ENCODE measurements at regions not wholly inside any gene's neighbourhood (a gene's known extent, or its start where the extent isn't known, plus 50 kb on each side); places are given as distances from the start of the nearest gene placed in this dataset.
"Not testable (repeated sequence)": the region's sequence is repeated elsewhere in the genome, so short reads cannot be mapped to it uniquely, and the experiment has no call there.

GRCh38 chr4:138414202-138414601 is 172.1 kb upstream of the SLC7A11 start:
- DNase-seq: no peak

GRCh38 chr4:138413273-138413672 is 171.1 kb upstream of the SLC7A11 start:
- no peak for DNase-seq

- DNase-seq: no peak
Measured at GRCh38 chr4:138412847-138413246, 170.7 kb upstream of the SLC7A11 start.

GRCh38 chr4:138410266-138410665 is 168.1 kb upstream of the SLC7A11 start:
- DNase-seq: no peak

- DNase-seq: no peak
Measured at GRCh38 chr4:138409670-138410069, 167.5 kb upstream of the SLC7A11 start.

DNA sequence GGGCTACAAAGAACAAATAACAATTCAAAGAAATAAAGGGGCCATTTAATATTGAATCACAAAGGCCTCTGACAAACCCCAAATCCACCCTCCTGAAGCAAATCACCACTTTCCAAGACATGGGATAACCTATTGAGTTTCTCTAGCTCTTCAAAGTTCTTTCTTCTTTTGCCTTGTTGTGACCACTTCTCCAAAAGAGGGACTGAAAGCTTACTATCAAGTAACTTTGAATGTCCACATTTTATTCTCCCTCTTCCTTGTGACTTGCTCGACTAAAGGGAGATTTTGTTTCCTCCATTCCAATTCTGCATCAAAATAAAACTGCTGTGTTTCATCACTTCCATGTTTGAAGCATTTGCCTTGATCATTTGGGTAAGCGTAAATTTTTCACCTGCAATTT is 166.6 kb upstream of the SLC7A11 start:
- DNase-seq: no peak

- DNase-seq: no peak
Measured at GRCh38 chr4:138407329-138407728, 165.2 kb upstream of the SLC7A11 start.

DNA sequence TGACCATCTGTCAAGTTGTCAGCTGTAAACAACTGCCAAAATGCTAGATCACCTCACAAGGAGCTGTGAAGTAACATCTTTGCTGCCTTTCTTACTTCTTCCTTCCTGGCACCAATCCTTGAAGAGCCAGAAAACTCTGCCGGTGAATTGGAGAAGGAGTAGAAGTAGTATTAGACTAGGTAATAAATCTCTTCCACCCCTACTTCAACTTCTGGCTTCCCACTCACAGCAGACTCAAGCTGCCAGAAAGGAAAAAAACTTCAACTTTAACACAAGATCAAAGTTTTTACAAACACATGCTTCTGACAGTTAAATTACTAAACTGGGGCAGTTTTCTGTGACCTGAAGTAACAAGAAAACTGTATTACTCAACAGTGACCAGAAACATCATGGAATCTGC is 164.7 kb upstream of the SLC7A11 start:
- no peak for DNase-seq

DNA sequence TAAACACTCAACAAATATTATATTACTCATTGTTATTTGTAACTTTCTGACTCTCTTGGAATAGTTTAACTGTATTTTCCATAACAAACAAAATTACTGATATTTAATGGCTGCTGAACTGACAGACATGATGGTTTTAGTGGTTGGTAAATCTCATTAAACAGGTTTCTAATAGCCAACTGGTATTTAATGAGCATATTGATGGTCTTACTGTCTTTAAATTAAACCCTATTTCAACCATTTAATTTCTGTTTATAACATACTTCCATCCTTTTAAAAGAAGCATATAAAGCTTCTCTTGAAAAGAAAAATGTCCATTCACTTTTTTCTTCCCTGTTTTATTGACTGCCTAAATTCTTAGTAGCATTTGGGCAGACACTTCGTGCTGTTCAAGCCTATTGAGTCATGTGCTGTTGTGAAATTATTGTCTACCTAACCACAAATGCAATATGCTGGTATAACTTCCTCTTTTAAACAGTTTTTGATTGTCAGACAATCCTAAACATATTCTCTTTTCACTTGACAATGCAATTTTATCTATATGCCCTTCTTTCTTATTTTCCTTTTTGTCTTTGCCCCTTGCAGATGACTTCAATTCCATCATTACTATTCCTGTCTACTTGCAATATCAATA is 163.9 kb upstream of the SLC7A11 start:
- no peak for DNase-seq

DNA sequence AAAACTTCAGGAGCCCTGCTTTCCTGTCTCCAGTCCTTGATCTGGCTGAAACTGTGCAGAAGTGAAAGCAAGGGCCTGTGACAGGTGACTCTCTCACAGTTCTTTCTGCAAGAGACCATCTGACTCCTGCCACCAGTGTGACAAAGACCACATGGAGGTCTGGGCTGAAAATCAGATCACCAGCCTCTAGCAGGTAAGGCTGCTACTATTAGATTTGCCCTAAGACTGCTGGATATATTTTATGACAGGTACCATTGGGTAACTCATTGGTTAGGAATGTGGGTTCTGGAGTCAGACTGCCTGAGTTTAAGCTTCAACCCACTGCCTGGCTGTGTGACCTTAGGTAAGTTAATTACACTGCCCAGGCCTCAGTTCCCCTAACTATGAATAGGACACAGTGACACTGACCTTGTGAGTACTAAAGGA is 163.3 kb upstream of the SLC7A11 start:
- DNase-seq: no peak

DNA sequence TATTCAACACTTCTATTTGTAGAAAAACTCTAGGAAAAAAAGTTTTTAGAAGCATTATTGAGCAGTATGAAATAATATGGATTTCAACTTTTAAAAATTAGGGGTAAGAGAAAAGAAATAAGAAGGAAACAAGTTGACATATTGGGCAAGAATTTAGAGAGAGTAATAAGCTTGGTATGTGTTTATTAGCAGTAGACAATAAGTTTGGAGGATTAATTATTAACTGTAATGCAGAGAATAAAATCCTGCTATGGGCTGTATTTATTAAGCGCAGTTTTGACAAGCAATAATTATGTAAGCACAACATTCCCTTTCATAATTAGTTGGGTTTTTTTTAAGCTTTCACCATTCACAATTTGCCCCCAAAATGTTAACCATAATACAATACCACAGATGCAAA is 162.7 kb upstream of the SLC7A11 start:
- no peak for DNase-seq

DNA sequence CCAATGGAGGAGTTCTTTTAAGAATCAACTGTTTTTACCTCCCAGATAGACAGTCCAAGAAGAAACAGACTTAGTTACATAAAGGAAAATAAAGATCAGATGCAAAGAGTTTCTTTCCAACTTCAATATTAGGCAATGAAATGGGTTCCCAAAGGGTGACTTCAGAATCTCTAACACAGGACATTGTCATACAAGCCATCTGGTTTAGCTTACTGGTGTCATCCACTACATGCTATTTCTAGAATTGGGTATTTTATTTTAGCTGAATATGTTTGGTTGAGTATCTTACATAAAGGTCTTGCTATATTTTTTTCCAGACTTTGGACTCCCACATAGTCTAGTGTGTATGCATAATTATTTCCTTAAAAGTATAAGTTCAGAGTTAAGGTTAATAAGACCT is 162.1 kb upstream of the SLC7A11 start:
- no peak for DNase-seq

GRCh38 chr4:138401334-138401733 is 159.2 kb upstream of the SLC7A11 start:
- DNase-seq: peak; percentile 23

DNA sequence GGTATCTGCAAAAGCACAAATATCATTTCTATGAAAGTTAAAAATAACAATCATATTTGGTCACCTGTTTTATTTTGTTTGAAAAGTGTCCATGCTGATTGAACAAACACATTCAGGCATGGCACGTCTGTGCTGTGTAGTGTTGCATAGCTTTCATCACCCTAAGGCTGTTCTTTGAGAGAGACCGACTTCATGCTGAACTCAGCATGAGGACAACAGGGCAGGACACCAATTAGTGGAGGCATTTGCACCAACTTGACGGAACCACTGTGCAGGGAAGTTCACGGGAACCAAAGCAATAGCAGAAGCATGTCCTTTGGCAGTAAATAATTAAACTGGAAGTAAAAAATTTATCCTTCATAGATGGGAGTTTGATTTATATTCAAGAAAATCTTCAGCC is 158.4 kb upstream of the SLC7A11 start:
- no peak for DNase-seq

DNA sequence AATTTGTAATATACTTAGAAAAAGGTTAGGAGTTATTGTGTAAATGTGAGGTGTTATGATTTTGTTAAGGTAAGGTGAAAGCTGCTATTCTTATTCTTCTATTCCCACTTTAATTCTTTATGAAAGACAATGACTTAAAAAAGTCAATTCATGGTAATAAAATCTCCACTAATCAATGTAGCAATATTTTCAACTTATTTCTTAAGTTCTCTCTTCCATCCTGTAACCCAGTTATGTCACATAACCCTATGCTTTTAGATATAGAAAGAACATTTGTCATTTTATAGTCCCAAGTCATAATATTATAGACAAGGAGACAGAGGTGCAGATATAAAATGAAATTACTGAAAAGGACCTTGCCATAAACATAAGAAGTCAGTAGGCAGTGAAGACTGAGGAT is 157.9 kb upstream of the SLC7A11 start:
- DNase-seq: no peak

DNA sequence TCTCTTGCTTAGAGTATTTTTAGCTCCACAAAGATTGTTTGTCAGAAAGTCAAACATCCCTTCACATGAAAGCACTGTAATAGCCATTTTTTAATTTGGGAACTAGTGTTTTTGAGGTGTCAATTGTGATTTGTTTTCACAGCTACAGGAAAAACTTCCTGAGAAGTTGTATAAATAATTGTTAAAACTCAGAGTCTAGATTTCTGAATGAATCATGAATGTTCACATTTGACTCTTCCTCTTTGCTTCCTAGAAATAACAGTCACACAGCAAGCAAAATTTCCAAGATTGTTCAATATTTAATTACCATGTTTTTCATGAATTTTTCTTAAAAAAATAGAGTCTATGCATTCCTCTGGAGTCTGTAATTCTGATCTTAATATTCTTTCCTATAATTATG is 156.9 kb upstream of the SLC7A11 start:
- no peak for DNase-seq

DNA sequence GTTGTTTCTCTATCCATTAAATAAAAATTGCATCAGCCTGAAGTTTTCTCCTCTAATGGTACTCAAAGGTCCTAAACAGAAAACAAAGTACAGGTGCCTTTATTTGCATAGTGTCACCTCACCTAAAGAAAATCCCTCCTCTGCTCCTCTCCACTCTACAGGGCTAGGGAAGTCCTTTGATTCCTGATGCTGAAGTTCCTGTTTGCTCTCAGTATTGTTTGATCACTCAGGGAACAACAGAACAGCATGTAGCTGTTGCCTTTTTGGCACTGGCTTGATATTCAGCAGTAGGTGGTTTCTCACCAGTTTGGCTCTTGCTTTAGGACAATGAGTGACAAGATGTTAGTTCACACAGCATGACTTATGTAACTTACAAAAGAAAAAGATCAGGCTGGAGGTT is 156.2 kb upstream of the SLC7A11 start:
- DNase-seq: no peak

- DNase-seq: no peak
Measured at GRCh38 chr4:138393886-138394610, 151.9 kb upstream of the SLC7A11 start.

DNA sequence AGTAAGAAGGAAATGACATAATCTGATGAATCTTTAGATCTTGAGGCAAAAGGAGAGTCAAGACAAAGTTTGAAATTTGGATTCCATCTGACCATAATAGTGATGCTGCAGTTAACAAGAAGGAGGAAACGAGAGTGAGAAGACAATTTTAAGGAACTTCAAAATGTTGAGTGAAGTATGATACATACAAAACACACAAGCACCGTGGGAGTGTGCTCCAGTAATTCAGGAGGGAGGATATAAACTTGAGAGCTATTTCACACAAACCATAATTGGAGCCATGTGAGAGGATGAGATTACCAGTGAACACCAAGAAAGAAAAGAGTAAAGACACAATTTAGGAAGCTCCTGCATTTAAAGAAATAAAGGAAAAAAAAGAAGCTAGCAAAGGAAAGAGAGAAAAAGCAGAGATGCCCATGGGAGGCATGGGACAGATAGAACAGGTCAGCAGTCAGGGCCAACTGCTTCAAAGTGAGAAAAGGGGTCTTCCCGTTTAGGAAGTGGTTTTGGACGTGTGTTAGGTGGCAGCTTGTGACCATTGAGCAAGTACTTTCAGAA is 150.7 kb upstream of the SLC7A11 start:
- DNase-seq: no peak

DNA sequence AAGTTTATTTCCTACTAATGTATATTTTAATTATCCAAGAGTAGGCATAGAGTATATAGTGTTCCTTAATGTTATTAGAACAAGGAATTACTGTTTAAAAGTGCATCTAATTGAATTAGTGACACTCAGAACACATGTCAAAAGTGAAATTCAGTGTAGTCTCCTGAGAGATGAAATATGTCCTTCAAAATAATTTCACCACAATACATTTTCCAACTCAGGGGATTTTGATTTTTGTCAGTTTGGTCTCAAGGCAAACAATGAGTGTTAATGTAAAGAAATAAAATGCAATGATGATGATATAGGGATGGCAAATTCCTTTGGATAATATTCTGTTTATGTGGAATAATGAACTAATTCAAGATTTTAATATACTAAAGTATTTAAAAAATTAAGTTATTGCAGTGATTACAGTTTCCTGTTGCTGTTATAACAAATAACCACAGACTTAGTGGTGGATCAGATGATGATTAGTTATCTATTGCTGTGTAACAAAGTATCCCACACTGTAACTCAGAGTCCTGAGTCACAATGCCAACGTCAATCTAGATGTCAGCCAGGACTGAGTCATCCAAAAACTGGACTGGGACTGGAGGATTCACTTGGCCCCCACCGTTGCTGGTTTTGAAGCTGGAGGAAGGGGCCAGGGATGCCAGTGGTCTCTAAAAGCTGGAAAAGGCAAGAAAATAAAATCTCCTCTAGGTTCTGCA is 148.0 kb upstream of the SLC7A11 start:
- no peak for DNase-seq

DNA sequence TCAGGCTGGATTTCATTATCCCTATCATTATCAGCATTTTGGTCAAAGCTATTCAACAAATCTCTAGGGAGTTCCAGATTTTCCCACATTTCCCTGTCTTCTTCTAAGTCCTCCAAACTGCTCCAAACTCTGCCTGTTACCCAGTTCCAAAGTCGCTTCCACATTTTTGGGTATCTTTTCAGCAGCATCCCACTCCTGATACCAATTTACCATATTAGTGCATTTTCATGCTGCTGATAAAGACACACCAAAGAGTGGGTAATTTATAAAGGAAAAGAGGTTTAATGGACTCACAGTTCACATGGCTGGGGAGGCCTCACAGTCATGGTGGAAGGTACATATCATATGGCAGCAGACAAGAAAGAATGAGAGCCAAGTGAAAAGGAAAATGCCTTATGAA is 132.8 kb upstream of the SLC7A11 start:
- DNase-seq: no peak

- DNase-seq: no peak
Measured at GRCh38 chr4:138367942-138368341, 125.8 kb upstream of the SLC7A11 start.

DNA sequence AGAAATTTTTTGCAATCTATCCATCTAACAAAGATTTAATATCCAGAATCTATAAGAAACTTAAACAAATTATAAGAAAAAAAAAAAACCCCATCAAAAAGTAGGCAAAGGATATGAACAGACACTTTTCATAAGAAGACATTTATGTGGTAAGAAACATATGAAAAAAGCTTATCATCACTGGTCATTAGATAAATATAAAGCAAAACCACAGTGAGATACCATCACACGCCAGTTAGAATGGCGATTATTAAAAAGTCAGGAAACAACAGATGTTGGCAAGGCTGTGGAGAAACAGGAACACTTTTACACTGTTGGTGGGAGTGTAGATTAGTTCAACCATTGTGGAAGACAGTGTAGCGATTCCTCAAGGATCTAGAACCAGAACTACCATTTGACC is 110.3 kb upstream of the SLC7A11 start:
- not testable (repeated sequence) for DNase-seq

GRCh38 chr4:138348055-138348454 is 105.9 kb upstream of the SLC7A11 start:
- DNase-seq: no peak
